T-cell (primary cell): ENCODE measurements at regions not wholly inside any gene's neighbourhood (a gene's known extent, or its start where the extent isn't known, plus 50 kb on each side); places are given as distances from the start of the nearest gene placed in this dataset.

Experiments
- ATAC-seq, 4 experiments: fragments of 200-7000 bp in 3 of 4; fragments of 150-1000 bp in 1 of 4; cut with Tn5 transposase; replicated peaks in 1 of 4; 1 replicate in 3 of 4; 2 replicates in 1 of 4; pipeline ENCODE4 v1.10.0; 2021; ENCODE audit warnings: moderate library complexity in 3 of 4, mild to moderate bottlenecking in 2 of 4, moderate number of reproducible peaks in 1 of 4
- CTCF ChIA-PET, 2 donors: fragments of 300-600 bp; sonication (Branson Sonifier 250); formaldehyde crosslinking; loops; one replicate each; lab custom pipeline; 2022; ENCODE audit warnings: antibody characterized with exemption in 2 of 2; lab: Charles Lee
- POLR2A ChIA-PET, 2 donors: fragments of 300-600 bp; sonication (Branson Sonifier 250); formaldehyde crosslinking; loops; one replicate each; lab custom pipeline; 2022; ENCODE audit warnings: antibody characterized with exemption in 2 of 2; lab: Charles Lee
- DNase-seq, 35 experiments: peaks; one replicate each; pipeline versions ENCODE4 v3.0.0 to v3.0.0-alpha.2; 2013 to 2023
- H3K27ac ChIP-seq: one replicate; pipeline ENCODE4 v1.5.1; 2013; ENCODE audit warnings: low read length
- H3K27me3 ChIP-seq, 2 experiments: replicated peaks in 1 of 2; 1 replicate in 1 of 2; 2 replicates in 1 of 2; pipeline versions ENCODE4 v1.6.1 to v1.7.0; 2013; ENCODE audit warnings: low read length in 1 of 2, mixed read lengths in 1 of 2; ENCODE audit not compliant: control insufficient read depth in 2 of 2, insufficient read depth in 2 of 2; ENCODE audit errors: extremely low read depth in 1 of 2
- H3K36me3 ChIP-seq, 2 donors: 1 replicate in 1 of 2; 2 replicates in 1 of 2; pipeline versions ENCODE4 v1.6.1 to v1.7.0; 2013; ENCODE audit warnings: low read length in 1 of 2; ENCODE audit not compliant: control insufficient read depth in 2 of 2, insufficient read depth in 1 of 2; ENCODE audit errors: extremely low read depth in 1 of 2
- H3K4me1 ChIP-seq, 2 experiments: 1 replicate in 1 of 2; 2 replicates in 1 of 2; pipeline versions ENCODE4 v1.6.1 to v1.7.0; 2013; ENCODE audit warnings: low read length in 2 of 2, mixed read lengths in 1 of 2; ENCODE audit not compliant: insufficient read depth in 2 of 2, control insufficient read depth in 1 of 2; ENCODE audit errors: extremely low read depth in 1 of 2
- H3K4me3 ChIP-seq, 2 donors: 1 replicate in 1 of 2; 2 replicates in 1 of 2; pipeline versions ENCODE4 v1.5.1 to v1.7.0; 2013; ENCODE audit warnings: mild to moderate bottlenecking in 2 of 2, low read length in 1 of 2, moderate library complexity in 1 of 2; ENCODE audit not compliant: control insufficient read depth in 1 of 2; ENCODE audit errors: extremely low read depth in 1 of 2
- H3K9me3 ChIP-seq: 2 replicates; pipeline ENCODE4 v1.7.0; 2013
- H3K27ac Mint-ChIP-seq, 2 donors: one replicate each; pipeline ENCODE4 v1.8.0; 2020 to 2021; ENCODE audit warnings: mild to moderate bottlenecking in 2 of 2, mixed read lengths in 2 of 2
- H3K27me3 Mint-ChIP-seq, 2 donors: one replicate each; pipeline ENCODE4 v1.8.0; 2021 to 2022; ENCODE audit warnings: mixed read lengths in 2 of 2
- H3K36me3 Mint-ChIP-seq: one replicate; pipeline ENCODE4 v1.8.0; 2021; ENCODE audit warnings: mixed read lengths
- H3K4me1 Mint-ChIP-seq, 3 donors: one replicate each; pipeline ENCODE4 v1.8.0; 2020 to 2022; ENCODE audit warnings: mixed read lengths in 3 of 3, mild to moderate bottlenecking in 1 of 3
- H3K4me3 Mint-ChIP-seq, 3 donors: one replicate each; pipeline ENCODE4 v1.8.0; 2020 to 2022; ENCODE audit warnings: mild to moderate bottlenecking in 3 of 3, mixed read lengths in 3 of 3, moderate library complexity in 3 of 3
- H3K9me3 Mint-ChIP-seq, 3 donors: one replicate each; pipeline ENCODE4 v1.8.0; 2020 to 2022; ENCODE audit warnings: mixed read lengths in 3 of 3
- WGBS: methylation state at CpG from one replicate; pipeline ENCODE4 v1.1.5; 2013; ENCODE audit warnings: missing lambda C conversion rate; ENCODE audit not compliant: insufficient coverage; 5-methylcytosine and 5-hydroxymethylcytosine counted together

- Mint-ChIP-seq H3K27me3 (no peaks in the 10 kb centered on the region), H3K4me1 (peaks cover 20 to 28% (median 23%) of the 10 kb centered on the region in 3 donors), H3K4me3 (no peak overlapping the region), H3K9me3 (peaks cover 0 to 5% (median 0%) of the 10 kb centered on the region in 3 donors), H3K36me3 (no peaks in the 10 kb centered on the region), H3K27ac (no peak overlapping the region)
- WGBS = 87% methylated on average over 4 of the region's 7 CpGs
- POLR2A ChIA-PET = no interaction called here
- no peak for ATAC-seq
- H3K4me3 ChIP-seq = no peak overlapping the region
- H3K36me3 ChIP-seq = no peaks in the 10 kb centered on the region
- no peaks in the 10 kb centered on the region for H3K9me3 ChIP-seq
- H3K4me1 ChIP-seq = peaks cover 0 to 13% of the 10 kb centered on the region in 2 experiments
- CTCF ChIA-PET = interaction anchor here in 1 of 2 donors (0.7 kb wide), 1 partner anchor 157 kb away, joined by 9 read pairs; no protein-coding TSS in a partner anchor
- DNase-seq = no peak
- H3K27me3 ChIP-seq = no peaks in the 10 kb centered on the region
- H3K27ac ChIP-seq = no peak overlapping the region
Observed at GRCh38 chr3:101926594-101927105, 77.3 kb downstream of the NFKBIZ start.

- CTCF ChIA-PET = interaction anchor here in 1 of 2 donors (0.5 kb wide), 1 partner anchor 33 kb away, joined by 4 read pairs; no protein-coding TSS in a partner anchor
- H3K27ac Mint-ChIP-seq = no peak overlapping the region
- WGBS = no CpG with 5 or more reads among the region's 1 CpG
Observed at GRCh38 chr3:101928890-101929289, 79.6 kb downstream of the NFKBIZ start.

GRCh38 chr3:101931081-101931480 lies 81.8 kb downstream of the NFKBIZ start:
- Histone ChIP-seq H3K36me3 (no peaks in the 10 kb centered on the region), H3K4me1 (peaks cover under 1 to 2% of the 10 kb centered on the region in 2 experiments), H3K27me3 (no peaks in the 10 kb centered on the region), H3K9me3 (no peaks in the 10 kb centered on the region), H3K4me3 (no peak overlapping the region), H3K27ac (no peak overlapping the region)
- WGBS = no CpG with 5 or more reads among the region's 1 CpG
- Mint-ChIP-seq H3K27me3 (no peaks in the 10 kb centered on the region), H3K36me3 (no peaks in the 10 kb centered on the region), H3K9me3 (no peaks in the 10 kb centered on the region), H3K4me1 (peaks cover 15 to 17% (median 17%) of the 10 kb centered on the region in 3 donors), H3K27ac (no peak overlapping the region), H3K4me3 (no peak overlapping the region)
- ChIA-PET CTCF (no interaction called here), POLR2A (interaction anchor here in 1 of 2 donors (0.6 kb wide), 2 partner anchors 49 to 61 kb away, joined by 3 to 12 read pairs; no protein-coding TSS in a partner anchor)
- DNase-seq = no peak
- ATAC-seq = no peak

More at GRCh38 chr3:101928890-101929289, 79.6 kb downstream of the NFKBIZ start:
- no peak for ATAC-seq
- H3K9me3 ChIP-seq = no peaks in the 10 kb centered on the region
- no peaks in the 10 kb centered on the region for H3K36me3 Mint-ChIP-seq
- no peak overlapping the region for H3K4me3 Mint-ChIP-seq
- no peak for DNase-seq
- H3K4me1 Mint-ChIP-seq = peaks cover 22 to 29% (median 22%) of the 10 kb centered on the region in 3 donors
- no peaks in the 10 kb centered on the region for H3K27me3 ChIP-seq
- H3K27me3 Mint-ChIP-seq = no peaks in the 10 kb centered on the region
- peaks cover 0 to 13% of the 10 kb centered on the region in 2 experiments for H3K4me1 ChIP-seq
- no peaks in the 10 kb centered on the region for H3K36me3 ChIP-seq
- POLR2A ChIA-PET = interaction anchor here in 1 of 2 donors (1.0 kb wide), 1 partner anchor 68 kb away, joined by 3 read pairs; no protein-coding TSS in a partner anchor
- no peak overlapping the region for H3K27ac ChIP-seq
- H3K9me3 Mint-ChIP-seq = no peaks in the 10 kb centered on the region
- H3K4me3 ChIP-seq = no peak overlapping the region

DNA sequence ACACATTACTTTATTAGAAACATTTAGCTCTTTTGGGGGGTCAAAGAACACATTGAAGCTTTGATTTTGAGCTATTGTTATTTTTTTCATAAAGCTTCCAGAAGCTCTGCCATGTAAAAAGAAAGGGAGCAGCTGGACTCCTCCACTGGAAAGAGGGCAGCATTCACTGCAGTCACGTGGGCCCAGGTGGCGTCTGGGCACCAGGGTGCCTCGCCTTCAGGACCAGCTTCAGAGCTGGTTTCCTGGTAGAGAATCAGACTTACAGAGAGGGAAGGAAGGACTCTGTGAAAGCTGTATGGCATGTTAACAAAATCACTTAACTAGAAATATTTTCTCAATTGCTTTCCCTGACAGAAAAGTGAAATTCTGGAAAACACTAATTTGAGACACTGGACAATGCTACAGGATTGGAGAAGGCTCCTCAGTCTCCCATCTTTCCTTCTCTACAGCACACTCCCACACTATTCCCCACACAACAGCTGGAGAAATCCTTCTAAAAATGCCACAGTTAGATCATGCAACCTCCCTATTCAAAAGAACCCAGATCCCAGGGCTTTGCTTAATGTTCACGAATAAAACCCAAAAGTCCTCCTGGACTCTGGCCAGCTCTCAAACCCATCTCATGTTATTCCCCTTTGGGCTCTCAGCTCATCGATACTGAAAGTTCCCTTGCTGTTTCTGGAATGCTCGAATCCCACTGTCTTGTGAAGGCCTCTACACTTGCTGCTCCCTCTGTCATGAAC lies 83.2 kb downstream of the NFKBIZ start:
- ATAC-seq (no peak), DNase-seq (no peak)
- H3K4me1 ChIP-seq = peaks cover 5 to 13% of the 10 kb centered on the region in 2 experiments
- ChIA-PET POLR2A (interaction anchor here in 1 of 2 donors (0.6 to 1.1 kb wide), 3 partner anchors 79 to 123 kb away, joined by 3 to 6 read pairs (median 3); no protein-coding TSS in a partner anchor), CTCF (interaction anchor here (0.6 to 0.9 kb wide), 3 partner anchors 22 to 293 kb away, joined by 3 read pairs; no protein-coding TSS in a partner anchor)
- Mint-ChIP-seq H3K36me3 (no peaks in the 10 kb centered on the region), H3K4me3 (no peak overlapping the region), H3K4me1 (peaks cover 27 to 29% (median 29%) of the 10 kb centered on the region in 3 donors), H3K9me3 (peaks cover 0 to 5% (median 0%) of the 10 kb centered on the region in 3 donors), H3K27me3 (no peaks in the 10 kb centered on the region), H3K27ac (no peak overlapping the region)
- no peak overlapping the region for H3K27ac ChIP-seq
- no peak overlapping the region for H3K4me3 ChIP-seq
- H3K36me3 ChIP-seq = no peaks in the 10 kb centered on the region
- H3K27me3 ChIP-seq = no peaks in the 10 kb centered on the region
- no peaks in the 10 kb centered on the region for H3K9me3 ChIP-seq
- 100% methylated on average over 5 of the region's 6 CpGs for WGBS

DNA sequence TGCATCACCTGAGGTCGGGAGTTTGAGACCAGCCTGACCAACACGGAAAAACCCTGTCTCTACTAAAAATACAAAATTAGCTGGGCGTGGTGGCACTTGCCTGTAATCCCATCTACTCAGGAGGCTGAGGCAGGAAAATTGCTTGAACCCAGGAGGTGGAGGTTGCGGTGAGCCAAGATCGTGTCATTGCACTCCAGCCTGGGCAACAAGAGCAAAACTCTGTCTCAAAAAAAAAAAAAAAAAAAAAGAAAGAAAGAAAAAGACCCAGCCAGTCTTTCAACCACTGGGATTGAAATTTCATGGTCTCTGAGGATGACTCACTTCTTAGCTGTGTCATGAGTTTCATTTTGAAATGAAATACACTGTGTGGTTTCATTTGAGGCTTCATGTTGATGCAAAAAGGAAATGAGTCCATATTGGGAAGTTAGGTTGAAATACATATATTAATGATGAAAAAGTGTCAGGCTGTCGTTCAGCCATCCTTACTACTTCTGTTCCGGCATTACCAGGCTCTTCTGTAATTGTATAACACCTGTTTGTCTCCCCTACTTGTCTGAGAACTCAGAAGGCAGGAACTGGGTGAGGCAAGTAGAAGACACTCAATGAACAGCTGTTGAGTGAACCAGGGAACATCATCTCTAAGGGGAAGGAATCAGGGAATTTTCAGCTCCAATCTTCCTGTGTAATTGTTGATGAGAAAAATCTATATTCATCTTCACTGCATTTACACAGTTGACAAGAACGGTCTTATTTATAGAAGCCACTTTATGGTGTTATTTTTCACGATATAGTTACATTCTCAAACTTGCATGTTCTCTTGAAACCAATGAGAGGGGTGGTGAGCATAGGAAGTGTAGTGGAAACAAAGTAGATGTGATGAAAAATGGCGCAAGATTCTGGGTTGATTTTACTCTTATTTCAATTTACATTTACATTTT lies 87.4 kb downstream of the NFKBIZ start:
- Histone ChIP-seq H3K4me3 (peak overlapping the region in 1 of 2 donors; percentile 16), H3K9me3 (no peaks in the 10 kb centered on the region), H3K27ac (peak overlapping the region; percentile 40), H3K4me1 (peaks cover 10 to 37% of the 10 kb centered on the region in 2 experiments), H3K36me3 (no peaks in the 10 kb centered on the region), H3K27me3 (no peaks in the 10 kb centered on the region)
- ATAC-seq (peak; percentile 92 to 95 (median 94)), DNase-seq (peak in 10 of 35 experiments; percentile 3 to 73 (median 12))
- ChIA-PET CTCF (interaction anchor here (0.7 to 1.9 kb wide), 6 partner anchors 12 to 293 kb away, joined by 3 to 14 read pairs (median 8); no protein-coding TSS in a partner anchor), POLR2A (interaction anchor here (0.6 to 0.9 kb wide), 8 partner anchors 9 to 367 kb away, joined by 3 to 13 read pairs (median 6); no protein-coding TSS in a partner anchor)
- no peaks in the 10 kb centered on the region for H3K36me3 Mint-ChIP-seq
- H3K9me3 Mint-ChIP-seq = peaks cover 0 to 5% (median 0%) of the 10 kb centered on the region in 3 donors
- no CpG with 5 or more reads among the region's 10 CpGs for WGBS
- peak overlapping the region; percentile 45 to 69 (median 55) for H3K4me3 Mint-ChIP-seq
- H3K4me1 Mint-ChIP-seq = peaks cover 27 to 30% (median 29%) of the 10 kb centered on the region in 3 donors
- no peaks in the 10 kb centered on the region for H3K27me3 Mint-ChIP-seq
- H3K27ac Mint-ChIP-seq = peak overlapping the region; percentile 83 to 91
